ENCODE measurements at regions not wholly inside any gene's neighbourhood (a gene's known extent, or its start where the extent isn't known, plus 50 kb on each side); places are given as distances from the start of the nearest gene placed in this dataset.
"Not testable (repeated sequence)": the region's sequence is repeated elsewhere in the genome, so short reads cannot be mapped to it uniquely, and the experiment has no call there.

GRCh38 chr1:82395440-82395839, 594.7 kb downstream of the ADGRL2 start:
- no peaks in the 10 kb centered on the region for H3K4me1 Mint-ChIP-seq
- H3K27ac Mint-ChIP-seq = no peak overlapping the region
- ATAC-seq = no peak
- H3K9me3 Mint-ChIP-seq = no peaks in the 10 kb centered on the region
- no peak overlapping the region for H3K4me3 Mint-ChIP-seq
- no peaks in the 10 kb centered on the region for H3K27me3 Mint-ChIP-seq
- H3K36me3 Mint-ChIP-seq = no peaks in the 10 kb centered on the region

GRCh38 chr1:82392946-82393345, 592.2 kb downstream of the ADGRL2 start:
- Mint-ChIP-seq H3K4me3 (no peak overlapping the region), H3K27ac (no peak overlapping the region), H3K36me3 (no peaks in the 10 kb centered on the region), H3K4me1 (no peaks in the 10 kb centered on the region), H3K9me3 (no peaks in the 10 kb centered on the region), H3K27me3 (no peaks in the 10 kb centered on the region)
- no peak for ATAC-seq

GRCh38 chr1:82392513-82392912, 591.8 kb downstream of the ADGRL2 start:
- H3K9me3 Mint-ChIP-seq = no peaks in the 10 kb centered on the region
- H3K27me3 Mint-ChIP-seq = no peaks in the 10 kb centered on the region
- no peak overlapping the region for H3K4me3 Mint-ChIP-seq
- H3K27ac Mint-ChIP-seq = no peak overlapping the region
- H3K4me1 Mint-ChIP-seq = no peaks in the 10 kb centered on the region
- no peaks in the 10 kb centered on the region for H3K36me3 Mint-ChIP-seq
- no peak for ATAC-seq

DNA sequence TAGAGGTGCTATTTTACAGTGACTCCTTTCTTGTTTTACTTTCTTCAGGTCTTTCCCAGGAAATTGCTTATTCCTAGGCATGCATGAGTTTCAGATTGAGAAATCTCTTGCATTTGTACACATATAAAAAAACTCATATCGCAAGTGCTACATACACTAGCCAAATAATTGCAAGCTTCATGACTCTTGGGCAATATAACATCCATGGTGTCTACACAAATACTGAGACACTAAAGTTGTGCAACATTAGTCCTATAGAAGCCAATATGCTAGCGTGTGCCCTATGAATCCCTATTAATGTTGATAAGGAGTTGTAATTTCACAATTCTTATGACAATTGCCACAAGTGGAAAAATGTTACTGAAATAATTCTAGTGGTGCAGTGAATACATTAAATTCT, 591.0 kb downstream of the ADGRL2 start:
- no peaks in the 10 kb centered on the region for H3K4me1 Mint-ChIP-seq
- no peak overlapping the region for H3K4me3 Mint-ChIP-seq
- no peaks in the 10 kb centered on the region for H3K27me3 Mint-ChIP-seq
- H3K27ac Mint-ChIP-seq = no peak overlapping the region
- ATAC-seq = no peak
- no peaks in the 10 kb centered on the region for H3K9me3 Mint-ChIP-seq
- no peaks in the 10 kb centered on the region for H3K36me3 Mint-ChIP-seq

GRCh38 chr1:82390627-82391026, 589.9 kb downstream of the ADGRL2 start:
- Mint-ChIP-seq H3K4me3 (no peak overlapping the region), H3K4me1 (no peaks in the 10 kb centered on the region), H3K9me3 (no peaks in the 10 kb centered on the region), H3K27ac (no peak overlapping the region), H3K27me3 (no peaks in the 10 kb centered on the region), H3K36me3 (no peaks in the 10 kb centered on the region)
- no peak for ATAC-seq

GRCh38 chr1:82388679-82389078, 587.9 kb downstream of the ADGRL2 start:
- no peaks in the 10 kb centered on the region for H3K9me3 Mint-ChIP-seq
- no peaks in the 10 kb centered on the region for H3K36me3 Mint-ChIP-seq
- H3K4me3 Mint-ChIP-seq = no peak overlapping the region
- H3K27ac Mint-ChIP-seq = no peak overlapping the region
- no peaks in the 10 kb centered on the region for H3K4me1 Mint-ChIP-seq
- ATAC-seq = no peak
- no peaks in the 10 kb centered on the region for H3K27me3 Mint-ChIP-seq

GRCh38 chr1:82387012-82387366, 586.3 kb downstream of the ADGRL2 start:
- Mint-ChIP-seq H3K27ac (no peak overlapping the region), H3K9me3 (no peaks in the 10 kb centered on the region), H3K4me1 (no peaks in the 10 kb centered on the region), H3K4me3 (no peak overlapping the region), H3K27me3 (no peaks in the 10 kb centered on the region), H3K36me3 (no peaks in the 10 kb centered on the region)
- ATAC-seq = no peak

GRCh38 chr1:82386365-82387011, 585.8 kb downstream of the ADGRL2 start:
- ATAC-seq = no peak
- Mint-ChIP-seq H3K4me3 (no peak overlapping the region), H3K27me3 (no peaks in the 10 kb centered on the region), H3K27ac (no peak overlapping the region), H3K9me3 (no peaks in the 10 kb centered on the region), H3K36me3 (no peaks in the 10 kb centered on the region), H3K4me1 (no peaks in the 10 kb centered on the region)

DNA sequence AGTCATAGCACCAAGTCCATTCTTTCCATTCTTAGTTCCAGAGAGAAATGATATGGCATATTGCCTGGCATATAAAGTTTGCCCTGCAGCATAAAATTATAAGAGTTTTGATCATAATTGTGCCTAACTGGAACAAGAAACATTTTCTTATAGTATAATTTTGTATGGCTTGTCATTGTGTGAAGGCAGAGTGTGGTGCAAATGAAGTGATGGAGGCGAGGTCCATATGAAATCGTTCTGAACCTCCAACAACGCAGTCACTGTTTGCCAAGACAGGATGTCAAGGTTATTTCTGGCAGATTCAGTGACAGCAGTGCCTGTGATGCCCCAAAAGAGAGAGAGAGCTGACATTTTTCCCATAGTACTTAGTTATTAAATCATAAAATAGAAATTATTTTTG, 584.0 kb downstream of the ADGRL2 start:
- Mint-ChIP-seq H3K27me3 (no peaks in the 10 kb centered on the region), H3K4me1 (no peaks in the 10 kb centered on the region), H3K36me3 (no peaks in the 10 kb centered on the region), H3K9me3 (peaks cover 3% of the 10 kb centered on the region), H3K4me3 (no peak overlapping the region), H3K27ac (no peak overlapping the region)
- ATAC-seq = no peak

- ATAC-seq = no peak
- no peaks in the 10 kb centered on the region for H3K4me1 Mint-ChIP-seq
- H3K9me3 Mint-ChIP-seq = peaks cover 5% of the 10 kb centered on the region
- H3K36me3 Mint-ChIP-seq = no peaks in the 10 kb centered on the region
- no peaks in the 10 kb centered on the region for H3K27me3 Mint-ChIP-seq
- no peak overlapping the region for H3K4me3 Mint-ChIP-seq
- H3K27ac Mint-ChIP-seq = no peak overlapping the region
These were observed 576.6 kb downstream of the ADGRL2 start for GRCh38 chr1:82377201-82377884.

- Mint-ChIP-seq H3K9me3 (peaks cover 2% of the 10 kb centered on the region), H3K27ac (no peak overlapping the region), H3K36me3 (no peaks in the 10 kb centered on the region), H3K4me1 (peaks cover 5% of the 10 kb centered on the region), H3K4me3 (no peak overlapping the region), H3K27me3 (no peaks in the 10 kb centered on the region)
- ATAC-seq = no peak
These were observed 573.0 kb downstream of the ADGRL2 start for GRCh38 chr1:82373710-82374109.

GRCh38 chr1:82371844-82372498, 571.2 kb downstream of the ADGRL2 start:
- Mint-ChIP-seq H3K27ac (no peak overlapping the region), H3K27me3 (no peaks in the 10 kb centered on the region), H3K4me3 (no peak overlapping the region), H3K4me1 (peaks cover 5% of the 10 kb centered on the region), H3K36me3 (no peaks in the 10 kb centered on the region), H3K9me3 (peaks cover 2% of the 10 kb centered on the region)
- no peak for ATAC-seq

GRCh38 chr1:82367456-82367855, 566.7 kb downstream of the ADGRL2 start:
- no peaks in the 10 kb centered on the region for H3K27me3 Mint-ChIP-seq
- no peaks in the 10 kb centered on the region for H3K9me3 Mint-ChIP-seq
- peaks cover 5% of the 10 kb centered on the region for H3K4me1 Mint-ChIP-seq
- no peaks in the 10 kb centered on the region for H3K36me3 Mint-ChIP-seq
- ATAC-seq = no peak
- no peak overlapping the region for H3K4me3 Mint-ChIP-seq
- no peak overlapping the region for H3K27ac Mint-ChIP-seq

- no peak for ATAC-seq
- no peaks in the 10 kb centered on the region for H3K9me3 Mint-ChIP-seq
- H3K36me3 Mint-ChIP-seq = no peaks in the 10 kb centered on the region
- no peaks in the 10 kb centered on the region for H3K27me3 Mint-ChIP-seq
- no peaks in the 10 kb centered on the region for H3K4me1 Mint-ChIP-seq
- H3K27ac Mint-ChIP-seq = no peak overlapping the region
- no peak overlapping the region for H3K4me3 Mint-ChIP-seq
These were observed 566.0 kb downstream of the ADGRL2 start for GRCh38 chr1:82366689-82367088.

- not testable (repeated sequence) for H3K36me3 Mint-ChIP-seq, H3K9me3 Mint-ChIP-seq, H3K27ac Mint-ChIP-seq, H3K27me3 Mint-ChIP-seq, H3K4me3 Mint-ChIP-seq, H3K4me1 Mint-ChIP-seq, ATAC-seq
These were observed 558.8 kb downstream of the ADGRL2 start for GRCh38 chr1:82359541-82359940.

GRCh38 chr1:82358706-82359105, 558.0 kb downstream of the ADGRL2 start:
- ATAC-seq, H3K27me3 Mint-ChIP-seq, H3K4me1 Mint-ChIP-seq, H3K27ac Mint-ChIP-seq, H3K36me3 Mint-ChIP-seq, H3K4me3 Mint-ChIP-seq, H3K9me3 Mint-ChIP-seq: not testable (repeated sequence)
